ENCODE measurements at regions not wholly inside any gene's neighbourhood (a gene's known extent, or its start where the extent isn't known, plus 50 kb on each side); places are given as distances from the start of the nearest gene placed in this dataset.

- Mint-ChIP-seq H3K4me1 (no peaks in the 10 kb centered on the region), H3K27me3 (peaks cover 0 to 4% (median 0%) of the 10 kb centered on the region in 5 donors), H3K27ac (no peak overlapping the region), H3K4me3 (no peak overlapping the region), H3K9me3 (no peaks in the 10 kb centered on the region), H3K36me3 (no peaks in the 10 kb centered on the region)
- POLR2A ChIA-PET: no interaction called here
- no peak for DNase-seq
- ATAC-seq: no peak
Observed at GRCh38 chr7:115548756-115549155, 481.8 kb downstream of the TFEC start.

DNA sequence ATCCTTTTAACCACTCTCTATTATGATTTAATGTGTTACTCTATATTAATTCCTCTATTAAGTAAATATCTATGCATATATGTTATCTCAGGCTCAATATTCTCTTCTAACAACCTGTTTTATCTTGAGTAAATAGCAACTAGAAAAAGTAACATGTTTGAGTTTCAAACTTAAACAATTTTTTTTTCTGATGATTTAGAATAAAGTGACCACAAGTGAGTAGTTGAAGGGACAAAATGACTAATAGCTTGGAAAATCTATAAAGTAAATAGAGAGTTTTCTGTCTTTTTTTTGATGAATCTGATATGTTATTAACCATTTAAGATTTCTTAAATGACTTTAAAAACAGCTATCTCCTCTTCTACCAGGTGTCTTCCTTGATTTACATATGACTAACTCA, 483.8 kb downstream of the TFEC start:
- no peak for DNase-seq
- POLR2A ChIA-PET: no interaction called here
- H3K27ac Mint-ChIP-seq: no peak overlapping the region

DNA sequence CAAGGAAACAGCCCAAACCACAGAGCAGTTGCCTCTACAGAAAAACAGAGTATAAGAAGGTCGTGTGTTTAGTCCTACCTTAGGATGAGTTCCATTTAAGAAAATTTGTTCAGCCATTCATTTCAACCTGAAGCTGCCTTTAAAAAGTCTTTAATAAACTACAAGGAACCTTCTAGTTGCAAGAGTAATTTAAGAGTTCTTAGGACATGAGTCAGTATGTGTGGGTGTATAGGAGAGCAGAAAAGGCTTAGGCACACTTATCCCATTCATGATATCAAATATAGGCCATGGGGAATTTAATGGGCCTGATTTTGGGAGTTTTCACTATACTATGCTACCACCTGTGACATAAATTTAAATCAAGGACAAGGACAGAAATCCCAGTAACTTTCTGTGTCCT, 496.8 kb downstream of the TFEC start:
- H3K4me3 Mint-ChIP-seq: no peak overlapping the region
- DNase-seq (no peak), ATAC-seq (no peak)
- H3K27me3 Mint-ChIP-seq: peaks cover 0 to 12% (median 3%) of the 10 kb centered on the region in 5 donors
- no peaks in the 10 kb centered on the region for H3K4me1 Mint-ChIP-seq
- no peaks in the 10 kb centered on the region for H3K36me3 Mint-ChIP-seq
- H3K27ac Mint-ChIP-seq: no peak overlapping the region
- POLR2A ChIA-PET: no interaction called here
- peaks cover 0 to 3% (median 0%) of the 10 kb centered on the region in 9 donors for H3K9me3 Mint-ChIP-seq

More for the DNA sequence above, 483.8 kb downstream of the TFEC start:
- H3K4me3 Mint-ChIP-seq: no peak overlapping the region
- peaks cover 0 to 4% (median 2%) of the 10 kb centered on the region in 5 donors for H3K27me3 Mint-ChIP-seq
- no peak for ATAC-seq
- no peaks in the 10 kb centered on the region for H3K36me3 Mint-ChIP-seq
- no peaks in the 10 kb centered on the region for H3K4me1 Mint-ChIP-seq
- no peaks in the 10 kb centered on the region for H3K9me3 Mint-ChIP-seq

GRCh38 chr7:115526278-115526677, 504.3 kb downstream of the TFEC start:
- Mint-ChIP-seq H3K36me3 (no peaks in the 10 kb centered on the region), H3K27ac (no peak overlapping the region), H3K4me1 (no peaks in the 10 kb centered on the region), H3K4me3 (no peak overlapping the region), H3K9me3 (peaks cover 0 to 27% (median 3%) of the 10 kb centered on the region in 9 donors), H3K27me3 (peaks cover 0 to 5% (median 0%) of the 10 kb centered on the region in 5 donors)
- POLR2A ChIA-PET: no interaction called here
- no peak for DNase-seq
- no peak for ATAC-seq

- no peak overlapping the region for H3K4me3 Mint-ChIP-seq
Observed at GRCh38 chr7:115522174-115522573, 508.4 kb downstream of the TFEC start.

DNA sequence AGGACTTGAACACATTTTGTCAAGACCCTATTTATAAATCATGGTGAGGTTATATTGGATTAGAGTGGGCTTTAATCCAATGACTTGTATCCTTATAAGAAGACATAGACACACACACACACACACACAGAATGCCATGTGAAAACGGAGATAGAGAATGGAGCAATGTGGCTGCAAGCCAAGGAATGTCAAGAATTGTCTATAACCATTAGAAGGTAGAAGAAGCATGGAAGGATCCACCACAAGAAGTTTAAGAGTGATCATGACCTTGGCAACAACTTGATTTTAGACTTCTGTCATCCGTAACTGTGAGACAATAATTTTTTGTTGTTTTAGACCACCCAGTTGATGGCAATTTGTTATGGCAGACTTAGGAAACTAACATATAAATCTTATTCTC, 514.2 kb downstream of the TFEC start:
- H3K27me3 Mint-ChIP-seq: peaks cover 0 to 2% (median 0%) of the 10 kb centered on the region in 5 donors
- ATAC-seq (no peak), DNase-seq (no peak)
- H3K4me3 Mint-ChIP-seq: no peak overlapping the region
- no peaks in the 10 kb centered on the region for H3K4me1 Mint-ChIP-seq
- peaks cover 0 to 6% (median 0%) of the 10 kb centered on the region in 9 donors for H3K9me3 Mint-ChIP-seq
- H3K27ac Mint-ChIP-seq: no peak overlapping the region
- POLR2A ChIA-PET: no interaction called here
- H3K36me3 Mint-ChIP-seq: no peaks in the 10 kb centered on the region

More at GRCh38 chr7:115522174-115522573, 508.4 kb downstream of the TFEC start:
- POLR2A ChIA-PET: no interaction called here
- no peak for ATAC-seq
- no peak overlapping the region for H3K27ac Mint-ChIP-seq
- DNase-seq: no peak
- peaks cover 0 to 5% (median 0%) of the 10 kb centered on the region in 5 donors for H3K27me3 Mint-ChIP-seq
- no peaks in the 10 kb centered on the region for H3K4me1 Mint-ChIP-seq
- no peaks in the 10 kb centered on the region for H3K36me3 Mint-ChIP-seq
- peaks cover 0 to 27% (median 4%) of the 10 kb centered on the region in 9 donors for H3K9me3 Mint-ChIP-seq

- Mint-ChIP-seq H3K4me1 (no peaks in the 10 kb centered on the region), H3K9me3 (no peaks in the 10 kb centered on the region), H3K27me3 (peaks cover 0 to 7% (median 3%) of the 10 kb centered on the region in 5 donors), H3K4me3 (no peak overlapping the region), H3K27ac (no peak overlapping the region), H3K36me3 (no peaks in the 10 kb centered on the region)
- ATAC-seq: no peak
- no peak for DNase-seq
- POLR2A ChIA-PET: no interaction called here
Observed at GRCh38 chr7:115511330-115511729, 519.2 kb downstream of the TFEC start.

DNA sequence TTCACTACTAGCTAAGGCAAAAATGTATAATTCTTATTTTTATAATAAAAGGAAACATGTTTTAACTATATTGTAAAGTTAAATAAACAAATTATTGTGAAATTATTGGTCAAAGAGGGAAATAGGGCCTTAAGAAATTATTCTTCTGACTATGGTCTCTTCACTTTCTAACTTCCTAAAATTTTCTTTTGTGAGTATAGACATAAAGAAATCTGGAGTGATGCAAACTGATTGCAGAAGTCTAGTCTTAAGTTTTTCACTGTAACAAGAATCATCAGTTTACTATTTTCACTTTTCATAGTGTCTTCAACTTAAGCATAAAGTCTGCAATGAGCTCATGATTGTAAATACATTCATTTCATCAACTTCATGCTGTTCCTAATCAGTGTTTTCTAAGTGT, 525.4 kb downstream of the TFEC start:
- no peak for DNase-seq

GRCh38 chr7:115499956-115500355, 530.6 kb downstream of the TFEC start:
- H3K4me3 Mint-ChIP-seq: no peak overlapping the region
- DNase-seq (no peak), ATAC-seq (no peak)
- POLR2A ChIA-PET: no interaction called here
- H3K36me3 Mint-ChIP-seq: no peaks in the 10 kb centered on the region
- H3K9me3 Mint-ChIP-seq: no peaks in the 10 kb centered on the region
- H3K27me3 Mint-ChIP-seq: peaks cover 0 to 7% (median 0%) of the 10 kb centered on the region in 5 donors
- H3K4me1 Mint-ChIP-seq: no peaks in the 10 kb centered on the region
- no peak overlapping the region for H3K27ac Mint-ChIP-seq

More for the DNA sequence above, 525.4 kb downstream of the TFEC start:
- POLR2A ChIA-PET: no interaction called here
- no peak overlapping the region for H3K27ac Mint-ChIP-seq
- peaks cover 0 to 7% (median 3%) of the 10 kb centered on the region in 5 donors for H3K27me3 Mint-ChIP-seq
- no peaks in the 10 kb centered on the region for H3K36me3 Mint-ChIP-seq
- no peaks in the 10 kb centered on the region for H3K9me3 Mint-ChIP-seq
- no peak for ATAC-seq
- no peaks in the 10 kb centered on the region for H3K4me1 Mint-ChIP-seq
- H3K4me3 Mint-ChIP-seq: no peak overlapping the region

GRCh38 chr7:115496006-115496405, 534.6 kb downstream of the TFEC start:
- no peak for ATAC-seq
- H3K4me1 Mint-ChIP-seq: no peaks in the 10 kb centered on the region
- POLR2A ChIA-PET: no interaction called here
- H3K27ac Mint-ChIP-seq: no peak overlapping the region
- H3K36me3 Mint-ChIP-seq: no peaks in the 10 kb centered on the region
- no peak for DNase-seq
- no peak overlapping the region for H3K4me3 Mint-ChIP-seq
- peaks cover 0 to 7% (median 0%) of the 10 kb centered on the region in 5 donors for H3K27me3 Mint-ChIP-seq
- no peaks in the 10 kb centered on the region for H3K9me3 Mint-ChIP-seq

GRCh38 chr7:115494529-115495147, 535.9 kb downstream of the TFEC start:
- POLR2A ChIA-PET: no interaction called here
- no peak overlapping the region for H3K27ac Mint-ChIP-seq
- peaks cover 0 to 7% (median 0%) of the 10 kb centered on the region in 5 donors for H3K27me3 Mint-ChIP-seq
- no peak for ATAC-seq
- no peak for DNase-seq
- no peak overlapping the region for H3K4me3 Mint-ChIP-seq
- no peaks in the 10 kb centered on the region for H3K36me3 Mint-ChIP-seq
- H3K4me1 Mint-ChIP-seq: no peaks in the 10 kb centered on the region
- H3K9me3 Mint-ChIP-seq: no peaks in the 10 kb centered on the region

GRCh38 chr7:115493381-115493780, 537.2 kb downstream of the TFEC start:
- POLR2A ChIA-PET: no interaction called here
- no peak for DNase-seq
- Mint-ChIP-seq H3K4me1 (no peaks in the 10 kb centered on the region), H3K4me3 (no peak overlapping the region), H3K27me3 (peaks cover 0 to 7% (median 0%) of the 10 kb centered on the region in 5 donors), H3K27ac (no peak overlapping the region), H3K9me3 (no peaks in the 10 kb centered on the region), H3K36me3 (no peaks in the 10 kb centered on the region)
- no peak for ATAC-seq

DNA sequence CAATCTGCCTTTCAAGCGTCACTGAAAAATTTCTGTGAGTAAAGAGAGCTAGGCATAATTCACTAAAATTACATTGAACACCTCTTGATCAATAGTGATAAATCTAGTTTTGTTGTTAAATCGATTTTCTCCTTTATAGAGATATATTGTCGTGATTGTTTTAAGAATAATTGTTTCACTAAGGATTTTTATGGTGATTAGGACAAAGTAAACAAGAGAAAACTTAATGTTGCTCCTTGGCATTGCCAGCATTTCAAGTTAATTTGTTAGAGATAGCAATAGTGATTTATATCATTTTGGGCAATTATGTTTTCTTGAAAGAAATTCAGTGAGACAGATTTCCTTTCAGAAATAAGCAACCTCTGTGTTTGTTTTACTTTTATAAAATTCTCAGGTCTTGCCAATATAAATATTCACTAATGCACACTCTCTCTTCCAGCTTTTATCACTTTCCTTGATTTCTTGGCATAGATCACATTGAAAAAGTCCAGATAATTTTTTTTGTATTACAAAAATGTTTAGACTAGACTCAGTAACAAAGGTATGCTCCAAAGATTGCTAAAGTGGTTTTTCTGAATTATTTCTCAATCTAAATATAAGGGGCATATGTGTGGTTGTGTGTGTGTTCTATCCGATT, 538.7 kb downstream of the TFEC start:
- Mint-ChIP-seq H3K4me3 (no peak overlapping the region), H3K27me3 (peaks cover 0 to 5% (median 2%) of the 10 kb centered on the region in 5 donors), H3K4me1 (no peaks in the 10 kb centered on the region), H3K9me3 (no peaks in the 10 kb centered on the region), H3K27ac (no peak overlapping the region), H3K36me3 (no peaks in the 10 kb centered on the region)
- ATAC-seq (no peak), DNase-seq (no peak)
- POLR2A ChIA-PET: no interaction called here

DNA sequence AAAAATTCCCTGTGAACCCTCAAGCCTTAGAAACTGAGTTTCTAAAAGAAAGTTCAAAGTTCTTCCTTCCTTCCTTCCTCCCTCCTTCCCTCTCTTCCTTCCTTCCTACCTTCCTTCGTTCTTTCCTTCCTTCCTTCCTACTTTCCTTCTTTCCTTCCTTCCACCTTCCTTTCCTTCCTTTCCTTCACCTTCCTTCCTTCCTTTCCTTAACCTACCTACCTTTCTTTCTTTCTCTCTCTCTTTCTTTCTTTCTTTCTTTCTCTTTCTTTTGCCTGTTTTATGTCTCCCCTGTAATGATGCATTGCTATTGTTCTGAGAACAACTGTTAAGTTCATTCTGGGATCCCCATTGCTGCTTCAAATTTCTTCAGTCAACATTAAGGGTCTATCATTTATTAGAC, 551.1 kb downstream of the TFEC start:
- no peak overlapping the region for H3K4me3 Mint-ChIP-seq
- no peak overlapping the region for H3K27ac Mint-ChIP-seq
- peaks cover 16 to 60% (median 37%) of the 10 kb centered on the region in 5 donors for H3K27me3 Mint-ChIP-seq

More for the DNA sequence above, 551.1 kb downstream of the TFEC start:
- no peak for DNase-seq
- POLR2A ChIA-PET: no interaction called here
- H3K4me1 Mint-ChIP-seq: peaks cover 5 to 12% (median 10%) of the 10 kb centered on the region in 4 donors
- ATAC-seq: no peak
- H3K9me3 Mint-ChIP-seq: peaks cover 0 to 10% (median 0%) of the 10 kb centered on the region in 9 donors
- H3K36me3 Mint-ChIP-seq: peaks cover 0 to 5% (median 0%) of the 10 kb centered on the region in 3 donors

Measured in naive thymus-derived CD8-positive, alpha-beta T cell (primary cell).